SK-N-SH (cell line): ENCODE measurements at regions not wholly inside any gene's neighbourhood (a gene's known extent, or its start where the extent isn't known, plus 50 kb on each side); places are given as distances from the start of the nearest gene placed in this dataset.

Source experiments
- EP300 ChIP-seq, 2 experiments: IDR thresholded peaks; 2 replicates each; pipeline versions ENCODE4 v1.4.0 to v1.6.1; 2012; ENCODE audit warnings: borderline replicate concordance in 1 of 2, low read depth in 1 of 2, low read length in 1 of 2
- RAD21 ChIP-seq: IDR thresholded peaks from 2 replicates; pipeline ENCODE4 v1.6.1; 2012; ENCODE audit warnings: mild to moderate bottlenecking, low read length
- TF ChIP-seq, protein P1 (sequence below): fragments of 200-600 bp; sonication (generic); IDR thresholded peaks from 2 replicates; pipeline ENCODE4 v1.6.1; 2017; ENCODE audit warnings: antibody characterized with exemption, mild to moderate bottlenecking, moderate library complexity
- TF ChIP-seq, protein P2 (sequence below): IDR thresholded peaks from 2 replicates; pipeline ENCODE4 v1.6.1; 2012; ENCODE audit warnings: mild to moderate bottlenecking, low read depth, low read length, moderate library complexity

DNA sequence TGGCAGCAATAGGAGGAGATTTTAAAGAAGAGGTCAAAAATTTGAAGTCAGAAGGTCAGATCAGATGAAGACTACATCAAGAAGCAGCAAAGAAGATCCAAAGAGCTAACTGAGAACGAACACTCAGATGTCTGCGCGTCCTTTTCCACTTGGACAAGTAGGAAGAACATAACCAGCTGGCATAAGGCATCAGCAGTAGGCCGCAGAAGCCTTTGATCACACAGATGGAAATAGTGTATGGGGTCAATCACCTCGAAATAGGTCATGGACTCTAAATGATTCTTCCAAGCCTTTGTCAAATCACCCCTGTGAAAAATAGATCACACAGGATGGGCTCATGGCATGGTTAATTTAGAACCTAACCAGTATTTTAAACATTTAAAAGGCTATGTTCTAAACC is 56.4 kb upstream of the TOM1L1 start:
- TF ChIP-seq, protein P1, sequence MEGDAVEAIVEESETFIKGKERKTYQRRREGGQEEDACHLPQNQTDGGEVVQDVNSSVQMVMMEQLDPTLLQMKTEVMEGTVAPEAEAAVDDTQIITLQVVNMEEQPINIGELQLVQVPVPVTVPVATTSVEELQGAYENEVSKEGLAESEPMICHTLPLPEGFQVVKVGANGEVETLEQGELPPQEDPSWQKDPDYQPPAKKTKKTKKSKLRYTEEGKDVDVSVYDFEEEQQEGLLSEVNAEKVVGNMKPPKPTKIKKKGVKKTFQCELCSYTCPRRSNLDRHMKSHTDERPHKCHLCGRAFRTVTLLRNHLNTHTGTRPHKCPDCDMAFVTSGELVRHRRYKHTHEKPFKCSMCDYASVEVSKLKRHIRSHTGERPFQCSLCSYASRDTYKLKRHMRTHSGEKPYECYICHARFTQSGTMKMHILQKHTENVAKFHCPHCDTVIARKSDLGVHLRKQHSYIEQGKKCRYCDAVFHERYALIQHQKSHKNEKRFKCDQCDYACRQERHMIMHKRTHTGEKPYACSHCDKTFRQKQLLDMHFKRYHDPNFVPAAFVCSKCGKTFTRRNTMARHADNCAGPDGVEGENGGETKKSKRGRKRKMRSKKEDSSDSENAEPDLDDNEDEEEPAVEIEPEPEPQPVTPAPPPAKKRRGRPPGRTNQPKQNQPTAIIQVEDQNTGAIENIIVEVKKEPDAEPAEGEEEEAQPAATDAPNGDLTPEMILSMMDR: no peak
- TF ChIP-seq, protein P2, sequence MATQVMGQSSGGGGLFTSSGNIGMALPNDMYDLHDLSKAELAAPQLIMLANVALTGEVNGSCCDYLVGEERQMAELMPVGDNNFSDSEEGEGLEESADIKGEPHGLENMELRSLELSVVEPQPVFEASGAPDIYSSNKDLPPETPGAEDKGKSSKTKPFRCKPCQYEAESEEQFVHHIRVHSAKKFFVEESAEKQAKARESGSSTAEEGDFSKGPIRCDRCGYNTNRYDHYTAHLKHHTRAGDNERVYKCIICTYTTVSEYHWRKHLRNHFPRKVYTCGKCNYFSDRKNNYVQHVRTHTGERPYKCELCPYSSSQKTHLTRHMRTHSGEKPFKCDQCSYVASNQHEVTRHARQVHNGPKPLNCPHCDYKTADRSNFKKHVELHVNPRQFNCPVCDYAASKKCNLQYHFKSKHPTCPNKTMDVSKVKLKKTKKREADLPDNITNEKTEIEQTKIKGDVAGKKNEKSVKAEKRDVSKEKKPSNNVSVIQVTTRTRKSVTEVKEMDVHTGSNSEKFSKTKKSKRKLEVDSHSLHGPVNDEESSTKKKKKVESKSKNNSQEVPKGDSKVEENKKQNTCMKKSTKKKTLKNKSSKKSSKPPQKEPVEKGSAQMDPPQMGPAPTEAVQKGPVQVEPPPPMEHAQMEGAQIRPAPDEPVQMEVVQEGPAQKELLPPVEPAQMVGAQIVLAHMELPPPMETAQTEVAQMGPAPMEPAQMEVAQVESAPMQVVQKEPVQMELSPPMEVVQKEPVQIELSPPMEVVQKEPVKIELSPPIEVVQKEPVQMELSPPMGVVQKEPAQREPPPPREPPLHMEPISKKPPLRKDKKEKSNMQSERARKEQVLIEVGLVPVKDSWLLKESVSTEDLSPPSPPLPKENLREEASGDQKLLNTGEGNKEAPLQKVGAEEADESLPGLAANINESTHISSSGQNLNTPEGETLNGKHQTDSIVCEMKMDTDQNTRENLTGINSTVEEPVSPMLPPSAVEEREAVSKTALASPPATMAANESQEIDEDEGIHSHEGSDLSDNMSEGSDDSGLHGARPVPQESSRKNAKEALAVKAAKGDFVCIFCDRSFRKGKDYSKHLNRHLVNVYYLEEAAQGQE: no peak
- TF ChIP-seq RAD21 (no peak), EP300 (IDR thresholded peaks at IDR 0.05; ENCODE audit: borderline replicate concordance in 1 of 2, low read depth in 1 of 2, low read length in 1 of 2) (no peak)
